Stimulated activated CD4-positive, alpha-beta T cell treated with anti-CD3 and anti-CD28 coated beads, TNF-alpha, amount 100 ng/mL, for 24 hours (primary cell): ENCODE measurements at regions not wholly inside any gene's neighbourhood (a gene's known extent, or its start where the extent isn't known, plus 50 kb on each side); places are given as distances from the start of the nearest gene placed in this dataset.

Experiments used
- DNase-seq, 3 experiments: peaks; one replicate each; pipeline ENCODE4 v3.0.0-alpha.2; 2020; ENCODE audit warnings: low read depth in 3 of 3

DNA sequence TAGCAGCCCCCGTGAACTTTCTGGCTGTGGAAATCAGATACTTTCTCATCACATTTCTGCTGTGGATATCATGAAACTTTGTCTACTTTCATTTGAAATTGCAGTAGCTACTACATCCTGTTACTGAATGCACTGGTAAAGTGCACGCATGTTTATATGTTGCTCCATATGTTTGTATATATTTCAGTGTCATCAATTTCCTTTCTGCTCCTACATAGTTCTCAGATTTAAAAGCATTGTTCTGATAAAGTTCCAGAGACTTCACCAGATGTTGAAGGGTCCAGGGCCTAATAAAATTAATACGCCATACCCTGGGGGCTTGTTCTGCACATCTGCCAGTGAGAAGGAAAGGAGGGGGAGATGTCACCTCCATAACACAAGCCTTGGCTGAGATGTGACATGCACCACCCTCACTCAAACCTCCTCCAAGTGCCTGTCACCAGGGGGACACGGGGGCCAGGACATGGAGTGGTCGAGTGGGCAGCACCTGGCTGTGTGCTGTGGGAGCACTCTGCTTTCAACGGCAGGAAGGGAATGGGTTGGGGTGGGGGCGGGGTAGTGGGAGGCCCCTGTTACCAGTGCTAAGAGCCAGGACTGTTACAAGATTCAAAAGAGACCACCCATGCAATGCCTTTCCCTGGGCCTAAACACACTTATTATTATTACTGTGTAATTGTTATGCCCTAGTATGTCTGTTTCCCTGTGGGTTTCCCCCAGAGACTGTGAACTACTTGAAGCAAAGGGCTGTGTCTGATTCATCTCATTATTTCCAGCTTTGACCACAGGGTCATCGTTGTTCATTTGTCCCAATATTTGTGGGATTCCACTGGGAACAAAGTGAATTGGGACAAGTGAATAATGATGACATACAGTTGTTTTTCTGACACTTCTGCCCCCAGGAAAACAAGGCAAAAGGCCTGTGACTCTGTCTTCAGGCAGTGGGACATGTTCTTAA is 193.4 kb downstream of the FOXL1 start:
- no peak for DNase-seq

DNA sequence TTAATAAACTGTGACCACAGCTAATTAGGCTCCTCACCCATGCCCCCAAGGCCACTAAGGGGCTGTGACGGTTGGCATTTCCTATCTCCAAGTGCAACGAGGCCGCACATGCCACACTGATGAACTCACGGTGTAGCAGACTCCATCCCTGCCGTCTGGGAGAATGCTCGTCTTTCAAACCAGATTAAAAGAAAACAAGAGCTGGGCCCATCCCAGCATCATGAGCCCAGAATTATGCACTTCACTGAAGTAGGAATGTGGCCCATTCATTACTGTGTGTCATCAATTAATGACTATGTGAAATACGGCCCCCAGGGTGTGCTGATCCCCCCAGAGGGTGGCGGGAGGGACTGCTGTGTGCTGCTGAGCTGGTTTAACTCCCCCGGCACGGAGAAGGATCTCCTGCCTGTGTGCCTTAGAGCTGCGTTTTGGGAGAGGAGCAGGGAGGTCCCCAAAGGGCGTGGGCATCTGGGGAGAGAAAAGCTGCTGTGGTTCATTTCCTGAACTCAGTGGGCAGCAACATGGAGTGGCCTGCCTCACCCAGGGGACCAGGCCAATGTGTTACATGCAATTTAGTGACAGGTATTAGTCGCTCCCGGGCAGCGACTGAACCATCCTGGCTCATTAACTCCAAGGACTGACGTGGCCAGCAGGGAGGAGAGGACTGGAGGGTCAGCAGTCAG is 194.5 kb downstream of the FOXL1 start:
- DNase-seq, result no peak

DNA sequence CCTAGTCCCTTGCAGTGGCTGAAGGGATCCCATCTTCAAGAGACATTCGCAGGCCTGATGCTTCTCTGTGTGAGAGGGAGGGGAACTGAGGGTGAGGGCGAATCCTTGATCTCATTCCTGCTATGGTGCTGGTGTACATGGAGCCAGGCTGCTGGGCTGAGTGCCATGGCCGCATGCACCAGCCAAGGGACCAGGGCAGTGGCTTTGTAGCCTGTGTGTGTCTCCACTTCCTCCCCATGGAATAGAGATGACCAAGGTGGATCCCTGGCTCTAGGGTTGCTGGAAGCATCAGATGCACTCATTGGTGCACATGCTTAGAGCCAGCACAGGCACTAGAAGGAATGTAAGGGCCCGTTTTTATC is 195.0 kb downstream of the FOXL1 start:
- DNase-seq, result no peak

DNA sequence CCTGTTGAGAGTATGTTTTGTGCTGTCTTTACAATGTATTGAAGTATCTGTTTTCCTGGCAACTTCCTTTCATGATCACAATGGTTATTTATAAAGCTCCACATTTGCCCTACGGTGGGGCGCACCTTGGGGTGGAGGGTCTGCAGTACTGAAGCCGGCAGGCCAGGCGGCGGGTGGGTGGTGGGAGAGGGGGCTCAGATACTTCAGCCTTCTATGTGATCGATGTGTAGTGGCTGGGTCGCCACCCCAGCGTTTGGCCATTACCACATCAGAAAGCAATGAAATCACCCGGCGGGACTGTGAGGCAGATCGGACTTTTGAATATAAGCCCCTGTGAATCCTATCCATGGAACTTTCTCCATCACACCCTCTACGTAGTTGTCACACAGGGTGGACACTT is 196.6 kb downstream of the FOXL1 start:
- no peak for DNase-seq

DNA sequence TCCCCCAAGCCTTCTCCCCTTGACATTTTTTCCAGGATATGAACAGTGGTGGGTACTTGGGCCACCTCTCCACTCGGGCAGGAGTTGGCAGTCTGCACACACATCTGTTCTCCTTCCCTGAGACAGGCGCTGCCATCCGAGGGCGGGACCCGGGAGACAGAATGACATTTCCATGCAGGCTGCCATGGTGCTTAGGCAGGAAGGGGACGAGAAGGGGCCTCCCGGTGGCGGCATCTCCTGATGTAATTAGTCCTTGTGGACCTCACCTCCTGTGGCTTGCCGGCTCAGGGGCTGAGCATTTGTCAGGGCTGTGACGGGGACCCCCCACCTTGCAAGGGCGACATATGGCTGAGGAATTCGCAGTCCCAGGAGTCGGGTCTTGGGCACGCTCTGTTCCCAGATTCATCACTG is 197.2 kb downstream of the FOXL1 start:
- no peak for DNase-seq

DNA sequence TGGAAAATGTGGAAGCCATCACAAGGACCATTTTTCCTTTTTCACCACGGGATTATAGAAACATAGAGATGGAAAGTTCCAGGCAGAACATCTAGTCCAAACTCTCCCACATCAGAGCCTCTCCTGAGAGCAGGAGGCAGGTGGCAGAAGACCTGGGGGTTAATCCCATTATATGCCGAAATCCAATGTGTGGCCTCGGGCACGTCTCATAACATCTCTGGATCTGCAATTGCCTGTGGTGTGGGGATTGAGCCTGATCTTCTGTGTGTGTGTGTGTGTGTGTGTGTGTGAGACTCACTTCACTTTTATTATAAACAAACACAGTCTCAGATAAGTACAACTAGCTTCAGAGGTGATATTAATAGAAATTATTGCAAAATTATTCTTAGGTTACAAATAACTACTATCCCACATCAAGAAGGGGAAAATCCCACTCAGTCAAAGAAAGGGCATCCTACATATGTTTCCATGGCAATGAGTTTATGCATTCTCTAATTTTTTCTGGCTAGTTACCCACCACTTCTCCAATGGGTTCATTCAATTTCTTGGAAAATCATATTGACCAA is 199.1 kb downstream of the FOXL1 start:
- DNase-seq, result no peak

DNA sequence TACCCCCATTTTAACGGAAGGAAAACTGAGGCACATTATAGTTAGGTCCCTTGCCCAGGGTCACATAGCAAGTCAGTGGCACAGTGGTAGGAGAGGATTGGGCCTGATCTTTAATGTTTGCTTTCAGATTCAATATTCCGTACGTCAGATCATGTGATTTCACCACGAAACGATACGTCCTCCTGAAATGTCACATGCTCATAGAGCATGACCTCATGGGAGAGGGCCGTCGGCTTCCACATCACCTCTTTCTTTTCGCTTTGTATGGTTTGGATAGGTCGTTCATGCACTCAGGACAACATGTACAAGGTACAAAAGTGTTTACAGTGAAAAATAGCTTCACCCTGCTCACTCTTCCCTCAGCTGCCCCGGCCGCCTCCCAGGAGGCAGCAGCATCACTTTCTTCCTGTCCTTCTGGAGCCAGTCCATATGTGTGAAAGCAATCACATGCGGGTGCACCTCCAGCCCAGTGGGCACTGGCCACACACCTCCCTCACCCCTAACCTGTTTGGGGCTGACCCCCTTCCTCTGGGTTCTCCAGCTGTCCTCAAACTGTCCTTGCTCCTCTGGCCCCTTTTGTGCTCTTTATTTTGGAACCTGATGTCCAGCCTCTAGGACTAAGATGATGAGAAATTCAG is 199.9 kb downstream of the FOXL1 start:
- no peak for DNase-seq

DNA sequence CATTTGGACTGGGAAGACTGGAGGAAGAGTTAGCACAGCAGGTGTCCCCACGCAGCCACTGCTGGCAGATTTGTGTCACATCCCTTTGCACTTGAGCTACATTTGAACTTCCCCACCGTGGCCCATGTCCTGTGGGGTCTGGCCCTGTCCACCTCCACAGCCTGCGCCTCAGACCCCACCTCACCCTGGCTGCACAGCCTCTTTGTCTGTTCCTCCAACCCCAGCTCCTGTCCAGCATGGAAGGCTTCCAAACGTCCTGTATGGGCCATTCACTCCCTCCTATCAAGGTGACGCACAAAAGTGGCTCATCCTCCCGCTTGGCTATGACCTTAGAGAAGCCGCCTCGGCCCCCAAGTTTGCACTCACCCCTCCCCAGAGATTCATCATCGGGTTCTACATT is 200.6 kb downstream of the FOXL1 start:
- DNase-seq, result no peak

DNA sequence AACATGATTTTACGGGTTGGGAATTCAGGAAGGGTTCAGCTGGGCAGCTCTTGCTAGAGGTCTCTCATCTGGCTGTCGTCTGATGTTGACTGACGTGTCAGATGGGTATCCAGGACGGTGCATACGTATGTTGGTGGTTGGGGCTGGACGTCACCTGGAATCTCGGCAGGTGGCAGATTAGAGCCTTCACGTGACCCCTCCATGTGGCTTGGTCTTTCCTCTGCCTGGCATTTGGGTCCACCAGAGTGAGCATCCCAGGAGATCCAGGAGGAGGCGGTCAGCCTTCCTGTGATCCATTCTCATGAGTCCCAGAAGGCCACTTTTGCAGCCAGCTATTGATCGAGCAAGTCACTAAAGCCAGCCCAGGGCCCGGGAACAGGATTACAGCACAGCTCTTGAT is 202.7 kb downstream of the FOXL1 start:
- DNase-seq, result no peak

DNA sequence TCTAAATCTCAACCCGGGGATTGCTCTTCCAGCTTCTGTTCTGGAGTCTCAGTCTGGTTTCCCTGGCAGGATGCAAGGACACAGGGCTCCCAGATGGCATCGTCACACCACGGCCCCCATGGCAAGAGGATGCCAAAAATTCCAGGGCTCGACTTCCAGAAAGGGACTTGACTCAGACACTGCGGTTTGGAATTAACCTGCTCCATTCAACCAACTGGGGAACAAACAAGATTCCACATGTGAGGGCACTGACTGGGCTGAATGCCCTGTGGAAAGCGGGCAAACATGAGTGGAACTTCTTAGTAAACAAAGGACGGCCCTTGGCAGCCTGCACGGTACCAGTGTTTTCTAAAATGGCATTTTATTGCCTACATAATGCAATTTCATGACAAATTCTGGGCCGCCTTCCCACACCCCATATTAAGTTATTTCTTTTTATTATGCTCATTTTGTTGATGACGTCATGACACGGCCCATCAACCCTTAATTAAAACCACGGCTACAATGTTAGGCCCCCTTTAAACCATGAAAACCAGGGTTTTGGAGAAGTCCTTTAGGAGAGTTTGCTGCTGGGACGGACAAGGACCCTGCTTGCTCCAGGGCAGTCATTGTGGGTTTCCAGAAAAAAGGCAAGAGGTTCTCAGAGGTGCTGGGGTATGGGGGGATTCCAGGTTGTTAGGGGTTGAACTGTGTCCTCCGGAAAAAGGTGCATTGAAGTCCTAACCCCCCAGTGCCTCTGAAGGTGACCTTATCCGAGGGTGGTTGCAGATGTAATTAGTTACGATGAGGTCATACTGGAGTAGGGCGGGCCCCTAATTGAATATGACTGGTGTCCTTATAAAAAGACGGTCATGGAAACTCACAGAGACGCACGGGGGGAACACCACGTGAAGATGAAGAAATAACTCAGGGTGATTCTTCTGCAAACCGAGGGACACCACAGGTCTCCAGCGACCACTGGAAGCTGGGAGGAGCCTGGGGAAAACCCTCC is 205.6 kb downstream of the FOXL1 start:
- DNase-seq, result no peak

DNA sequence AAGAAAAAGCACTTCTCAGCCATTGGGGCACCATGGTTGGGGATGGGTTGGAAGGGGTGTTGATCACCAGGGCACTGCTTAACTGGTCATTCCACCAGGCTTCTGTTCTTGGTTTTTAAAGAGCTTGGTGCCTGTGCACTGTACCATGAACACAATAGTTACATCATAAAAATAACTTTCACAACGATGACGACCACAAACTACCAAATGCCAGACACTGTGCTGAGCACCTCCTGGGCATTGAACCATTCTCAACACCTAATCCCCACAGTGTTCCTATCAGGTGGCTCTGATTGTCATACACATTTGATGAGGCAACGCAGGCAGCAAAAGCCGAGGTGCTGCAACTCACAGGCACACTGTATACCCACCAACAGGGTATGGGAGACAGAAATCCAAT is 208.0 kb downstream of the FOXL1 start:
- DNase-seq, result no peak

DNA sequence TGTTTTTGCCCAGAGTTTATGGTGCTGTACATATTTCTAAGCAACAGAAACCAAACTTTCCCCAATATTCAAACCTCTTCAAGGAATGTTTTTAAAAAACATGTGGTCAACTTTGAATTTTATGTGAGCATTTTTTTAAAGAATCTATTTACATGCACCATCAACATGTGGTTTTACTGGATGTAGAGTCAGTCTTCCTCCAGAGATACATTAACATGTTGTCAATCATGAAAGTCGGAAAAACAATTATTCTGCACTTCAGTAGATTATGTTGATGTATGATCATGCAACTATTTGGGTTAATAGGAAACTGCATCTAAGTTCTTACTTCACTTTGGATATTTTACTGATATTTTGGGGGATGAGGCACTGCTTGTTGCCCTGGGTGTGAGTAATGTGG is 208.6 kb downstream of the FOXL1 start:
- DNase-seq, result no peak

DNA sequence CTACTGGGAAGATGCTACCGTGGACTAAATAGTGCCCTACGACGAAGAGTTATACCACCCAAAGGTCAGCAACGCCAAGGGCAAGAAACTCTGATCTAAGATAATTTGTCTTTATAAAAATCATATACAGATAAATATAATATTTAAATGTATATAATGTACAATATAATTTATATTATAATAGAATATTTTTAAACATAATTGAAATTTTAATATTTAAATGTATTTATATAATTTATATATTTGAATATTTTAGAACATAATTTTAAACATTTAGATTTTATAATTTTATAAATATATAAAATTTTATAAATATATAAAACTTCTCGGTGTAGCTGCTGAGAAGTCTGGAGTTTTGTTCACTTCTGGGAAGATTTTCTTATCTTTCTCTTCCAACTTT is 209.2 kb downstream of the FOXL1 start:
- DNase-seq, result no peak

DNA sequence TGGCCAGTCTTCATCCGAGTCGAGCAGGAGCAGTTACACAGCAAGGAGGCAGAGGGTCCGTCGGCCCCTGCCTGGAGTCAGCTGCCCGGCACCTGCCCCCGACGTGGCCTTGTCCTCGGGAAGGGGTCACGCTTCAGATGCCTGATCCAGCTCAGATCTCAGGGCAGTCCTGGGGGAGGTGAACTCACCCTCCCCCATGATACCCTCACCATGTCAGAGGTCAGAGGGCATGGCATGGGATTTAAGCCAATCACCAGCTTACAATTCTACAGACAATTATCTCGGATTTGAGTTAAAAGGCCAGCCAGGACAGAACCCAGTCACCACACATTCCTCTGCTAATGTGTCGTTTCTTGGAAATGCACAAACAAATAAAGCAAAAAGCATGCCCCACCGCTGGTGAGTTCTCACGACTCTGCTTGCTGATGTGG is 211.3 kb downstream of the FOXL1 start:
- no peak for DNase-seq

DNA sequence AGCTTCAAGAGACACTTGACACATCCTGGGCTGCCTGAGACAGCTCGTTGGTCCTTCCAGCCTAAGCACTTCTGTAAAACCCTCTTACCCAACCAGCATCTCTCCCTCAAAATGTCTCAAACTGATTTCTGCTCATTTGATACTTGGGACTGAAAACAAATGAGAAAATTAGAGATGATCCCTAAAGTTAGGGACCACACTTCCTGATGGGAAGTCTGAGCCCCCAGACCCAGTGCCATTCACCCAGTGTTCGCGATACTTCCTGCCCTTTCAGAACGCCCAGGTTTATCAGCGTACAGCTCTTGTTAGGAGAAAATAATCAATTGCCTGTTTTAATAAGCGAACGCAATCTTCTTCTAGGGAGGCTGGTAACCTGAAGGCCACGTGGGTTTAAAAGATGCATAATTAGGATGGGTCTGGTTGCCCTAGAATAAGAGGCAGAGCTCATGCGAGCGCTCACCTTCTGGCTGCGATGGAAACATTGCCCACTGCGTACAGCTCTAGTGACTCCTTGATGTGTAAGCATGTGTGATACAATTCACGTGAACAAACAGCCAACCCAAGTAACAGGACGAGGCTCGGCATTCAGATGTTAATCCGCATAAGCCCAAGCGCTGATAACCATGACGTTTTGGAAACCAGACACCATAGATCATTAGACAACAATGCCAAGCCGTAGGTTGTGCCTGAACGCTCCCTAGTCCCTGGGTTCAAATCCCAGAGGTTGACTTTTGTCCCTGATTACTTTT is 213.1 kb downstream of the FOXL1 start:
- no peak for DNase-seq

DNA sequence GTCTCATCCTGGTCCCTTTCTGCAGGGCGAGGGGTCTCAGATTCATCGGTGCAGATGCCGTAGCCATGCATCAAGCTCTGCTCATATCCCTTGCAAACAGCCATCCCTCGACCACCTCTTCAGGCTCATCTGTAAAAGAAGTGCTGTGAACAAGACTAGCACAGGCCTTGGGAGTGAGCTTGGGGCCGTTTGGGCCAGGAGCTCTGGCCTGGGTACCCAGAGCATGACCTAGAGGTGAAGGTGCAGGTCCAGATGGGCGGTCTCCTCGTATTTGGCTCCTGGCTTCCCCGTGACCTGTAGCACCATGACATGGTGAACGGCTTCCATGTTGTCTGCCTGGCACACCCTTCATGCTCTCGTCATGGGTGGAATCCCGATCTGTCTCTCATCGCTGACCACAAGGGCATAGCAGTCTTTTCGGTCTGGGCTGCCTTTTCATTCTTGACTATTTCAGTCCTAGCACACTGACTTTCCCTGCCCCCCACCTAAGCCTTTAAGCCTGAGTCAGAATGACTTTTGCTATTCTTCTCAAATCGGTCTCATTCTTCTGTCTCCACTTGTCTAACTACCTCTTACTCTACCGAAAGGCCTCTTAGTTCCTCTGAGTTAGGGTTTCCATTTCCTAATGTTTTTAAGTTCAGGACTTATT is 216.0 kb downstream of the FOXL1 start:
- DNase-seq, result no peak

DNA sequence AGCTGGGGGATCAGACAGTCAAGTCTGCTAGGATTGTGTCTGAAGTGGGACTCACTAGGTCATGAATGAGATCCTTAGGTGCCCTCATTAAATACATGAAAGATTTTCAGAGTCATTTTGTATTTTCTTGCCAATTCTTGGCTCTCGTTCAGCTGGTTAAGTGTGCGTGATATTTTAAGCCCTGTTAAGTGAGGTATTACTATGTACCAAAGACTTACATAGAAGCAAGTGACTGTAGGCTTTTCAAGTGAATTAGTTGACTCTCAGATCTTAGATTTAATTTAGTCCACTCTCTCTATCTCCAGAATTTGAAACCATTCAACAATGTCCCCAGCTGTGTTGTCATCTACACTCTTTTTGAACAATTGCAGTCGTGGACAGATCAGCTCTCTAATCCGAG is 219.4 kb downstream of the FOXL1 start:
- no peak for DNase-seq

DNA sequence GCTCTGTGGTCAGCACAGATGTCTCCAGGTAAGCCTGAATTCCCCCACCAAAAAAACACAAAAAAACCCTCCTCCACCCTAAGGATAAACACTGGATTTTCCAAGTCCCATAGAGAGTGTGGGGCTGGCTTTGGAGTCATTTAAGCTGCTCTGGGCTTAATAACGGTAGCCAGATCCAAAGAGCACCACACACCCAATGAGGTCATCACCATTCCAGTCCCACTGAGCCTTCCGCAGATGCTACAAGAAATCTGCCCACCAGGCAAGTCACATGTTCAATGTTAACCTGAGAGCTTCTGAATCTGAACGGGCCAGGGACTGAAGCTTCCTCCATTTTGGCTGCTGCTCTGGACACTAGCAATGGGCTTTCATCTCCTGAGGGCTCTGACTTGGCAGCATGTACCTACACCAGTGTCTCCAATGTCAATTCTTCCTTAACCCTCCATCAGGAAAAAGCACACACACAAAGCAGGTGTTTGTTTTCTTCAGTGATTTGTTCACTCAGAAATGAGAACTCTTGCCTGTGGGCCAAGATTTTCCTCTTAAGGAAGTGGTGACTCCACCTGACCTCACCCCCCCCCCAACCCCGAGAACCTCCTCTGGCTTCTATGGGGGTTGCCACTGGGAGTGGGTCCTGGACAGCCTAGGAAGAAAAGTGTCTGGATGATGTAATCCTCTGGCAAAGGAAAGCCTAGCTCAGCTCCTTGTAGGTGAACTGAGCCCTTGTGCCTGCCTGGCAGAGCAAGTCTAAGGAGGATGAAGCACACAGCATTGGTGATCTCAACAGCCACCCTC is 220.1 kb downstream of the FOXL1 start:
- no peak for DNase-seq

DNA sequence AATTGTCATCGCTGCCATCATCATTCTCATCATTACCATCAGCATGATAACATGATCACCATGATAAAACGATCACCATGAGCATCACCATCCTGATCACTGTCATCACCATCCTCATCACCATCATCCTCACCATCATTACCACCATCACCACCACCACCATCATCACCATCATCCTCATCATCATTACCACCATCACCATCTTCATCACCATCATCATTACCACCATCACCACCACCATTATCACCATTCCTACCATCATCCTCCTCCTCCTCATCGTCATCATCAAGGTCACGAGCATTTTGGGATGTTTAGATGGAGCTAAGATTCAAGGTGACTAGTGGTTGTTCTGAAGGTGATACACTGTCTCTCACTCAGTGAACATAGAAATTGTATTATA is 221.0 kb downstream of the FOXL1 start:
- DNase-seq, result no peak
